ENCODE measurements at regions not wholly inside any gene's neighbourhood (a gene's known extent, or its start where the extent isn't known, plus 50 kb on each side); places are given as distances from the start of the nearest gene placed in this dataset.

DNA sequence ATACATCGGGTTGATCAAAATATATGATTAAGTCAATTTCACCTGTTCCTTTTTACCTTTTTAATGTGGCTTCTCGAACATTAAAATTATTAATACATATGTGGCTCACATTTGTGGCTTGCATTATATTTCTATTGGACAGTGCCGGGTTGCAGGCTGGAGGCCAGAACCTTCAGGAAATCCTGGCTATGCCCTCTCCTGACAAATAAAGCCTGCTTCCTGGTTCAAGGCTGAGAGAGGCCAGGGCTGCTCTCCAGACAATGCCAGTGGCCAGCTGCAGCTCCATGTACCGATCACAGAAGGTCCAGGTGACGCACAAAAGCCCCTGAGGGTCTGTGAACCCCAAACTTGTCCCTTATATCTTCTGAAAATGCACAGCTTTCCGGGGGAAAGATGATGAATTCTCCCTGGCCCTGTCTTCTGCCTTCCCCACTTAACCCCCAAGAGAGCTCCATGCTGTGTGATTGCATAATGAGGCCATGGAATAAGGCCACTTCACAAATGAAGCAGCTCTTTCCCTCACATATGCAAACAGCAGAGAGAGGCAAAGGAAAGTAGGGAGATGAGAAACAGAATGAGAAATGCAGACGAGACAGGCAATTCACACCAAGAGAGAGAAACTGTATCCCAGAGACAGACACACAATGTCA is 241.2 kb downstream of the BCOR start (continued):
- TF ChIP-seq, protein P1, sequence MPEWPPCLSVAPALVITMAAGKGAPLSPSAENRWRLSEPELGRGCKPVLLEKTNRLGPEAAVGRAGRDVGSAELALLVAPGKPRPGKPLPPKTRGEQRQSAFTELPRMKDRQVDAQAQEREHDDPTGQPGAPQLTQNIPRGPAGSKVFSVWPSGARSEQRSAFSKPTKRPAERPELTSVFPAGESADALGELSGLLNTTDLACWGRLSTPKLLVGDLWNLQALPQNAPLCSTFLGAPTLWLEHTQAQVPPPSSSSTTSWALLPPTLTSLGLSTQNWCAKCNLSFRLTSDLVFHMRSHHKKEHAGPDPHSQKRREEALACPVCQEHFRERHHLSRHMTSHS (tag by site-specific recombination; IDR thresholded peaks at IDR 0.05), result no peak
- TF ChIP-seq, protein P2, sequence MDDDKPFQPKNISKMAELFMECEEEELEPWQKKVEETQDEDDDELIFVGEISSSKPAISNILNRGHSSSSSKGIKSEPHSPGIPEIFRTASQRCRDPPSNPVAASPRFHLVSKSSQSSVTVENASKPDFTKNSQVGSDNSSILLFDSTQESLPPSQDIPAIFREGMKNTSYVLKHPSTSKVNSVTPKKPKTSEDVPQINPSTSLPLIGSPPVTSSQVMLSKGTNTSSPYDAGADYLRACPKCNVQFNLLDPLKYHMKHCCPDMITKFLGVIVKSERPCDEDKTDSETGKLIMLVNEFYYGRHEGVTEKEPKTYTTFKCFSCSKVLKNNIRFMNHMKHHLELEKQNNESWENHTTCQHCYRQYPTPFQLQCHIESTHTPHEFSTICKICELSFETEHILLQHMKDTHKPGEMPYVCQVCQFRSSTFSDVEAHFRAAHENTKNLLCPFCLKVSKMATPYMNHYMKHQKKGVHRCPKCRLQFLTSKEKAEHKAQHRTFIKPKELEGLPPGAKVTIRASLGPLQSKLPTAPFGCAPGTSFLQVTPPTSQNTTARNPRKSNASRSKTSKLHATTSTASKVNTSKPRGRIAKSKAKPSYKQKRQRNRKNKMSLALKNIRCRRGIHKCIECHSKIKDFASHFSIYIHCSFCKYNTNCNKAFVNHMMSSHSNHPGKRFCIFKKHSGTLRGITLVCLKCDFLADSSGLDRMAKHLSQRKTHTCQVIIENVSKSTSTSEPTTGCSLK (tag by site-specific recombination; IDR thresholded peaks at IDR 0.05), result no peak
- no peak for TF ChIP-seq ZNF416 (tag by site-specific recombination; IDR thresholded peaks at IDR 0.05)

DNA sequence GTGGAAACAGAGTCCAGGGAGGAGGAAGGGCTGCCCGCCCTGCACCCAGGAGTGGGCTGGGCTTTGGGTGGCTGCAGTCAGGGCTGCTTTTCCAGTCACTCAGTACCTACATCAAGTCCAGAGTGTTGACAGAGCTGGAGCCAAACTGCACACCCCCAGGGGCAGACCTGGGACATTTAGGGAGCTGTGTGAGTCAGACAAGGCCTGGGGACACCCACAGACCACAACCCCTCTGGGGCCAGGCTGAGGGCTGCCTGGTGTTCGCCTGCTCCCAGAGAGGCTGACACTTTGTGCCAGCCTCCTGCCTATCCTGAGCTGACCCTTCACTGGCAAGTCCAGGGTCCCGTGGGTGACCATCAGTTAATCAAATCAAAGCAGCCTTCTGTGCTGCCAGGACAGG is 240.0 kb downstream of the BCOR start:
- POLR2A ChIA-PET, result no interaction called here
- no peak overlapping the region for H3K27ac ChIP-seq (ENCODE audit: extremely low read depth, low read depth, low read length)

DNA sequence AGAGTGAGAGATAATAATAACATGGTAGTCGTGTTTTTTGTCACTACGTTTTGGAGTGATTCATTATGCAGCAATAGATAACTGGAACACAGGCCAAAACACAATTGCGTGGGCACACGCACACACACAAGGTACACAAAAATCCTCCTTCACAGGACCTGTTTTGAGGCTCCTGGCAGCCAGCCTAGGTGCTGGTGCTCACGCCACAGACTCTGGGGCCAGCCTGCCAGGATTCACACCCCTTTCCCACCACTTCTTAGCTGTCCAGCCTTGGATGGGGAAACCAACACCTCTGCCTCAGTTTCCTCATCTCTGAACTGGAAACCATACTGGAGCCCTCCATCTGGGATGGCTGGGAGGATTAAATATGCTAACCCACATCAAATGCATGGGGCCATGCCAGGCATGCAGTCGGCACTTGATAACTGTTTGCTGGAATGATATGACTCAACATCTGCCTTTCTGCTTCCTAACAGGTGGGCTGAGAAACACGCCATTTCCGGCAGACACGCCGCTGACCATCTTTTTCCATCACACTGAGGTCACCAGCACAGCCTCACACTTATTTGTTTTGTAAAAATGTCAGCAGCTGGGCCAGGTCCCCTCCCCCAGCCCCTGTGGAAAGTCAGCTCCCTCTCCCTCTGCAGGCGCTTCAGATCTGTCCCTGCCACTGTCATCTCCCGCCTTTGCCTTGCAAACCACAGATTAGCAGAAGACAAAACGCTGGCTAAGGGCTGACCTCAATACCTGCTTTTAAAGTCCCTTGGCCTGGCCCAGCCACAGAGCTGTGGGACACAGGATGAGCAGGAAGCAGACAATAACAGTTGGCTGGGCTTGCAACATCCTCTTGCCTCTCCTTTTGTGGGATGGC is 237.5 kb downstream of the BCOR start:
- H3K27ac ChIP-seq (ENCODE audit: extremely low read depth, low read depth, low read length), result no peak overlapping the region; the same call in 1 of the 2 replicates
- no peaks in the 10 kb centered on the region for H3K9me3 ChIP-seq (ENCODE audit: control insufficient read depth, insufficient read depth, low read depth, low read length)
- H3K4me3 ChIP-seq (ENCODE audit: low read depth, low read length), result no peak overlapping the region
- ChIA-PET POLR2A (interaction anchor here (0.6 to 1.1 kb wide), 2 partner anchors 158 to 238 kb away, joined by 3 to 7 read pairs; partner anchors contain the start of gene BCOR), CTCF (interaction anchor here (0.6 to 0.7 kb wide), 3 partner anchors 8 to 293 kb away, joined by 3 read pairs; no protein-coding TSS in a partner anchor)
- no peaks in the 10 kb centered on the region for H3K36me3 ChIP-seq (ENCODE audit: control insufficient read depth in 2 of 2, insufficient read depth in 1 of 2, low read length in 2 of 2)
- no peaks in the 10 kb centered on the region for H3K4me1 ChIP-seq (ENCODE audit: control insufficient read depth, insufficient read depth, low read length)
- TF ChIP-seq, protein P3, sequence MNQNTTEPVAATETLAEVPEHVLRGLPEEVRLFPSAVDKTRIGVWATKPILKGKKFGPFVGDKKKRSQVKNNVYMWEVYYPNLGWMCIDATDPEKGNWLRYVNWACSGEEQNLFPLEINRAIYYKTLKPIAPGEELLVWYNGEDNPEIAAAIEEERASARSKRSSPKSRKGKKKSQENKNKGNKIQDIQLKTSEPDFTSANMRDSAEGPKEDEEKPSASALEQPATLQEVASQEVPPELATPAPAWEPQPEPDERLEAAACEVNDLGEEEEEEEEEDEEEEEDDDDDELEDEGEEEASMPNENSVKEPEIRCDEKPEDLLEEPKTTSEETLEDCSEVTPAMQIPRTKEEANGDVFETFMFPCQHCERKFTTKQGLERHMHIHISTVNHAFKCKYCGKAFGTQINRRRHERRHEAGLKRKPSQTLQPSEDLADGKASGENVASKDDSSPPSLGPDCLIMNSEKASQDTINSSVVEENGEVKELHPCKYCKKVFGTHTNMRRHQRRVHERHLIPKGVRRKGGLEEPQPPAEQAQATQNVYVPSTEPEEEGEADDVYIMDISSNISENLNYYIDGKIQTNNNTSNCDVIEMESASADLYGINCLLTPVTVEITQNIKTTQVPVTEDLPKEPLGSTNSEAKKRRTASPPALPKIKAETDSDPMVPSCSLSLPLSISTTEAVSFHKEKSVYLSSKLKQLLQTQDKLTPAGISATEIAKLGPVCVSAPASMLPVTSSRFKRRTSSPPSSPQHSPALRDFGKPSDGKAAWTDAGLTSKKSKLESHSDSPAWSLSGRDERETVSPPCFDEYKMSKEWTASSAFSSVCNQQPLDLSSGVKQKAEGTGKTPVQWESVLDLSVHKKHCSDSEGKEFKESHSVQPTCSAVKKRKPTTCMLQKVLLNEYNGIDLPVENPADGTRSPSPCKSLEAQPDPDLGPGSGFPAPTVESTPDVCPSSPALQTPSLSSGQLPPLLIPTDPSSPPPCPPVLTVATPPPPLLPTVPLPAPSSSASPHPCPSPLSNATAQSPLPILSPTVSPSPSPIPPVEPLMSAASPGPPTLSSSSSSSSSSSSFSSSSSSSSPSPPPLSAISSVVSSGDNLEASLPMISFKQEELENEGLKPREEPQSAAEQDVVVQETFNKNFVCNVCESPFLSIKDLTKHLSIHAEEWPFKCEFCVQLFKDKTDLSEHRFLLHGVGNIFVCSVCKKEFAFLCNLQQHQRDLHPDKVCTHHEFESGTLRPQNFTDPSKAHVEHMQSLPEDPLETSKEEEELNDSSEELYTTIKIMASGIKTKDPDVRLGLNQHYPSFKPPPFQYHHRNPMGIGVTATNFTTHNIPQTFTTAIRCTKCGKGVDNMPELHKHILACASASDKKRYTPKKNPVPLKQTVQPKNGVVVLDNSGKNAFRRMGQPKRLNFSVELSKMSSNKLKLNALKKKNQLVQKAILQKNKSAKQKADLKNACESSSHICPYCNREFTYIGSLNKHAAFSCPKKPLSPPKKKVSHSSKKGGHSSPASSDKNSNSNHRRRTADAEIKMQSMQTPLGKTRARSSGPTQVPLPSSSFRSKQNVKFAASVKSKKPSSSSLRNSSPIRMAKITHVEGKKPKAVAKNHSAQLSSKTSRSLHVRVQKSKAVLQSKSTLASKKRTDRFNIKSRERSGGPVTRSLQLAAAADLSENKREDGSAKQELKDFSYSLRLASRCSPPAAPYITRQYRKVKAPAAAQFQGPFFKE (tag by site-specific recombination; IDR thresholded peaks at IDR 0.05; ENCODE audit: borderline replicate concordance), result no peak
- TF ChIP-seq ZNF324 (tag by site-specific recombination; IDR thresholded peaks at IDR 0.05) (no peak), ZNF214 (tag by site-specific recombination; IDR thresholded peaks at IDR 0.05; ENCODE audit: borderline replicate concordance) (no peak), ZNF416 (tag by site-specific recombination; IDR thresholded peaks at IDR 0.05) (no peak), ZNF155 (tag by site-specific recombination; IDR thresholded peaks at IDR 0.05) (no peak), ZFHX2 (tag by site-specific recombination; conservative IDR thresholded peaks at IDR 0.05) (peak; percentile 68), ZBTB21 (tag by site-specific recombination; IDR thresholded peaks at IDR 0.05) (0 out of 2 replicates have a peak, but pooled peaks have one; percentile 33), TRIM28 (IDR thresholded peaks at IDR 0.05; ENCODE audit: borderline replicate concordance, low read length) (peak; percentile 58), ZNF596 (tag by site-specific recombination; IDR thresholded peaks at IDR 0.05) (no peak), ZNF140 (tag by site-specific recombination; IDR thresholded peaks at IDR 0.05) (no peak)
- TF ChIP-seq, protein P4, sequence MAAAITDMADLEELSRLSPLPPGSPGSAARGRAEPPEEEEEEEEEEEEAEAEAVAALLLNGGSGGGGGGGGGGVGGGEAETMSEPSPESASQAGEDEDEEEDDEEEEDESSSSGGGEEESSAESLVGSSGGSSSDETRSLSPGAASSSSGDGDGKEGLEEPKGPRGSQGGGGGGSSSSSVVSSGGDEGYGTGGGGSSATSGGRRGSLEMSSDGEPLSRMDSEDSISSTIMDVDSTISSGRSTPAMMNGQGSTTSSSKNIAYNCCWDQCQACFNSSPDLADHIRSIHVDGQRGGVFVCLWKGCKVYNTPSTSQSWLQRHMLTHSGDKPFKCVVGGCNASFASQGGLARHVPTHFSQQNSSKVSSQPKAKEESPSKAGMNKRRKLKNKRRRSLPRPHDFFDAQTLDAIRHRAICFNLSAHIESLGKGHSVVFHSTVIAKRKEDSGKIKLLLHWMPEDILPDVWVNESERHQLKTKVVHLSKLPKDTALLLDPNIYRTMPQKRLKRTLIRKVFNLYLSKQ (tag by site-specific recombination; IDR thresholded peaks at IDR 0.05; ENCODE audit: borderline replicate concordance), result no peak
- TF ChIP-seq, protein P5, sequence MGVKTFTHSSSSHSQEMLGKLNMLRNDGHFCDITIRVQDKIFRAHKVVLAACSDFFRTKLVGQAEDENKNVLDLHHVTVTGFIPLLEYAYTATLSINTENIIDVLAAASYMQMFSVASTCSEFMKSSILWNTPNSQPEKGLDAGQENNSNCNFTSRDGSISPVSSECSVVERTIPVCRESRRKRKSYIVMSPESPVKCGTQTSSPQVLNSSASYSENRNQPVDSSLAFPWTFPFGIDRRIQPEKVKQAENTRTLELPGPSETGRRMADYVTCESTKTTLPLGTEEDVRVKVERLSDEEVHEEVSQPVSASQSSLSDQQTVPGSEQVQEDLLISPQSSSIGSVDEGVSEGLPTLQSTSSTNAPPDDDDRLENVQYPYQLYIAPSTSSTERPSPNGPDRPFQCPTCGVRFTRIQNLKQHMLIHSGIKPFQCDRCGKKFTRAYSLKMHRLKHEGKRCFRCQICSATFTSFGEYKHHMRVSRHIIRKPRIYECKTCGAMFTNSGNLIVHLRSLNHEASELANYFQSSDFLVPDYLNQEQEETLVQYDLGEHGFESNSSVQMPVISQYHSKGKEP (tag by site-specific recombination; IDR thresholded peaks at IDR 0.05), result no peak
- TF ChIP-seq, protein P6, sequence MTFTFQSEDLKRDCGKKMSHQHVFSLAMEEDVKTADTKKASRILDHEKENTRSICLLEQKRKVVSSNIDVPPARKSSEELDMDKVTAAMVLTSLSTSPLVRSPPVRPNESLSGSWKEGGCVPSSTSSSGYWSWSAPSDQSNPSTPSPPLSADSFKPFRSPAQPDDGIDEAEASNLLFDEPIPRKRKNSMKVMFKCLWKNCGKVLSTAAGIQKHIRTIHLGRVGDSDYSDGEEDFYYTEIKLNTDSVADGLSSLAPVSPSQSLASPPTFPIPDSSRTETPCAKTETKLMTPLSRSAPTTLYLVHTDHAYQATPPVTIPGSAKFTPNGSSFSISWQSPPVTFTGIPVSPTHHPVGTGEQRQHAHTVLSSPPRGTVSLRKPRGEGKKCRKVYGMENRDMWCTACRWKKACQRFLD (tag by site-specific recombination; IDR thresholded peaks at IDR 0.05), result no peak

More for the DNA sequence above, 240.0 kb downstream of the BCOR start:
- CTCF ChIA-PET, result no interaction called here
- H3K4me3 ChIP-seq (ENCODE audit: low read depth, low read length), result no peak overlapping the region
- H3K9me3 ChIP-seq (ENCODE audit: control insufficient read depth, insufficient read depth, low read depth, low read length), result no peaks in the 10 kb centered on the region
- peak; percentile 23; the same call in 1 of the 2 replicates for TF ChIP-seq ZFHX2 (tag by site-specific recombination; conservative IDR thresholded peaks at IDR 0.05)
- no peak for TF ChIP-seq IKZF3 (tag by site-specific recombination; IDR thresholded peaks at IDR 0.05)
- H3K36me3 ChIP-seq (ENCODE audit: control insufficient read depth in 2 of 2, insufficient read depth in 1 of 2, low read length in 2 of 2), result no peaks in the 10 kb centered on the region
- no peaks in the 10 kb centered on the region for H3K4me1 ChIP-seq (ENCODE audit: control insufficient read depth, insufficient read depth, low read length)

Data from HEK293 (cell line).